SU-DHL-6 (cell line): ENCODE measurements at regions not wholly inside any gene's neighbourhood (a gene's known extent, or its start where the extent isn't known, plus 50 kb on each side); places are given as distances from the start of the nearest gene placed in this dataset.

Source experiments
- EZH2phosphoT487 ChIP-seq: fragments of 200-600 bp; sonication (generic), shearing (Covaris generic); conservative IDR thresholded peaks from 2 replicates; pipeline ENCODE4 v1.6.1; 2018; ENCODE audit warnings: mild to moderate bottlenecking, antibody characterized with exemption, low read length, moderate library complexity, mixed read lengths
- TF ChIP-seq, protein P1 (sequence below): fragments of 200-600 bp; sonication (generic); IDR thresholded peaks from one replicate; pipeline ENCODE4 v1.5.1; 2017; ENCODE audit warnings: antibody characterized with exemption, mild to moderate bottlenecking, low read length, moderate library complexity; ENCODE audit not compliant: insufficient read depth, poor library complexity, severe bottlenecking

DNA sequence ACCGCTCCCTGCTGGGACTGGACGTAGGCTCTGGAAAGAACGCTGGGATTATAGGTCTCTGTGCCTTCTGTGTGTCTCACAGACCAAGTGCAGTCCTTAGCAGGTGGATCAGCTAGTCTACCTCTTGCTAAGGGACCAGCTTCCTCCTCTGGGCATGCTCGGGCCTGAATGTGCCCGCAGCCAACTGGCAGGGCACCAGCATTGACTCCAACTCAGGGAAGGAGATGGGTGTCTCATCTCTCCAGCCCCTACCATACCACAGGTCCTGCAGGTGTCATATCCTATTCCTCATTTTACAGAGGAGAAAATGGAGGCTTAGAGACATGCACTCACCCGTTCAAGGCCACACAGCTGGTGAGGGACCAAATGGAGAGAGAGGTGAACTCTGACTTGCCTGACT, 340.2 kb downstream of the PTPRU start:
- TF ChIP-seq, protein P1, sequence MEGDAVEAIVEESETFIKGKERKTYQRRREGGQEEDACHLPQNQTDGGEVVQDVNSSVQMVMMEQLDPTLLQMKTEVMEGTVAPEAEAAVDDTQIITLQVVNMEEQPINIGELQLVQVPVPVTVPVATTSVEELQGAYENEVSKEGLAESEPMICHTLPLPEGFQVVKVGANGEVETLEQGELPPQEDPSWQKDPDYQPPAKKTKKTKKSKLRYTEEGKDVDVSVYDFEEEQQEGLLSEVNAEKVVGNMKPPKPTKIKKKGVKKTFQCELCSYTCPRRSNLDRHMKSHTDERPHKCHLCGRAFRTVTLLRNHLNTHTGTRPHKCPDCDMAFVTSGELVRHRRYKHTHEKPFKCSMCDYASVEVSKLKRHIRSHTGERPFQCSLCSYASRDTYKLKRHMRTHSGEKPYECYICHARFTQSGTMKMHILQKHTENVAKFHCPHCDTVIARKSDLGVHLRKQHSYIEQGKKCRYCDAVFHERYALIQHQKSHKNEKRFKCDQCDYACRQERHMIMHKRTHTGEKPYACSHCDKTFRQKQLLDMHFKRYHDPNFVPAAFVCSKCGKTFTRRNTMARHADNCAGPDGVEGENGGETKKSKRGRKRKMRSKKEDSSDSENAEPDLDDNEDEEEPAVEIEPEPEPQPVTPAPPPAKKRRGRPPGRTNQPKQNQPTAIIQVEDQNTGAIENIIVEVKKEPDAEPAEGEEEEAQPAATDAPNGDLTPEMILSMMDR = no peak
- no peak for TF ChIP-seq EZH2phosphoT487
